Nephron (organoid): ENCODE measurements at regions not wholly inside any gene's neighbourhood (a gene's known extent, or its start where the extent isn't known, plus 50 kb on each side); places are given as distances from the start of the nearest gene placed in this dataset.

Experiments used
- H3K27ac Mint-ChIP-seq, 3 experiments: 2 replicates each; pipeline ENCODE4 v1.8.0; 2020; ENCODE audit warnings: mixed read lengths in 3 of 3, mild to moderate bottlenecking in 2 of 3, moderate library complexity in 1 of 3
- H3K27me3 Mint-ChIP-seq: 2 replicates; pipeline ENCODE4 v1.8.0; 2021; ENCODE audit warnings: low read depth, mild to moderate bottlenecking, moderate library complexity, mixed read lengths
- H3K36me3 Mint-ChIP-seq: 2 replicates; pipeline ENCODE4 v1.8.0; 2020; ENCODE audit warnings: low read depth, mixed read lengths
- H3K4me1 Mint-ChIP-seq: 2 replicates; pipeline ENCODE4 v1.8.0; 2020; ENCODE audit warnings: mixed read lengths
- H3K4me3 Mint-ChIP-seq, 3 experiments: 2 replicates each; pipeline ENCODE4 v1.8.0; 2020; ENCODE audit warnings: mild to moderate bottlenecking in 3 of 3, mixed read lengths in 3 of 3, moderate library complexity in 2 of 3
- H3K9me3 Mint-ChIP-seq: 2 replicates; pipeline ENCODE4 v1.8.0; 2020; ENCODE audit warnings: mixed read lengths
- CTCF ChIP-seq, 3 experiments: fragments of 200-600 bp; sonication (generic); IDR thresholded peaks; one replicate each; pipeline ENCODE4 v1.5.0; 2021; ENCODE audit warnings: antibody characterized with exemption in 3 of 3; ENCODE audit not compliant: unreplicated experiment in 3 of 3

DNA sequence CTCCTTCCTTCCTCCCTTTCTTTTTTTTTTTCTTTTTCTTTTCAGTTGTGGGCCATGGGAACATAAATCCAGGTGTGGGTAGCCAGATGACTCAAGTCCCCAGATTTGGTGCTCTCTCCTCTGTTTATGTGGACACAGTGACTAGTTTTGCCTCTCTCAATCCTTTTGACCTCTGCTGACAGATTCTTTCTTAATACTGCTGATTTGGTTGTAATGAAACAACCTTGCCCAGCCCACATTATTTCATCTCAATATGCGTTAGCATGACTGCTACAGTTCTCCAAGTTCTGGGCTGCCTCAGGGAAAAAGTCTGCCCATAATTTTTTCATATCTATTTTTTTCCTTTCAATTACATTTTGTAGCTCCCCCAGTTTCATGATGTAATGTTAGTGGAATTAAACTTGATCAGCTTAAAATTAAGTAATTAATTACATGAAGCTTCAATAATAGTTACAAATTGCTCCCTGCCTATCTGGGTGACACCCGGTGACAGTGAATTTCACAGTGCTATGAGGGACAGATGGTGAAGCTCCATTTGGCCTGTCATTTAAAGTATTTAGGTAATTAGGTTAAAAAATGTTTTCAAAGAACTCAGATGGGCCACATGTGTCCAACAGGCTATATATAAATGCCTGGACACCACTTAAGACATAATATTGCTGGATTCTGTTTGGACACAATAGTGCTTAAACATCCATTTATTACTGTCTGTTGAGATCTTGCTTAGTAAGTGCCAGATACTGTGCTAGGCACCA is 118.8 kb upstream of the FRY start:
- TF ChIP-seq CTCF (IDR thresholded peaks at IDR 0.05; ENCODE audit: unreplicated experiment in 3 of 3) = no peak
- peaks cover 13% of the 10 kb centered on the region for H3K4me1 Mint-ChIP-seq
- peak overlapping the region in 2 of 3 experiments; percentile 24 to 34 for H3K27ac Mint-ChIP-seq
- H3K36me3 Mint-ChIP-seq = no peaks in the 10 kb centered on the region
- no peaks in the 10 kb centered on the region for H3K9me3 Mint-ChIP-seq
- H3K27me3 Mint-ChIP-seq = peaks cover 3% of the 10 kb centered on the region
- no peak overlapping the region for H3K4me3 Mint-ChIP-seq

GRCh38 chr13:31913459-31913858 is 118.1 kb upstream of the FRY start:
- no peak overlapping the region for H3K4me3 Mint-ChIP-seq
- no peaks in the 10 kb centered on the region for H3K9me3 Mint-ChIP-seq
- peaks cover 3% of the 10 kb centered on the region for H3K27me3 Mint-ChIP-seq
- TF ChIP-seq CTCF (IDR thresholded peaks at IDR 0.05; ENCODE audit: unreplicated experiment in 3 of 3) = no peak
- H3K4me1 Mint-ChIP-seq = peaks cover 13% of the 10 kb centered on the region
- H3K36me3 Mint-ChIP-seq = no peaks in the 10 kb centered on the region
- H3K27ac Mint-ChIP-seq = no peak overlapping the region

DNA sequence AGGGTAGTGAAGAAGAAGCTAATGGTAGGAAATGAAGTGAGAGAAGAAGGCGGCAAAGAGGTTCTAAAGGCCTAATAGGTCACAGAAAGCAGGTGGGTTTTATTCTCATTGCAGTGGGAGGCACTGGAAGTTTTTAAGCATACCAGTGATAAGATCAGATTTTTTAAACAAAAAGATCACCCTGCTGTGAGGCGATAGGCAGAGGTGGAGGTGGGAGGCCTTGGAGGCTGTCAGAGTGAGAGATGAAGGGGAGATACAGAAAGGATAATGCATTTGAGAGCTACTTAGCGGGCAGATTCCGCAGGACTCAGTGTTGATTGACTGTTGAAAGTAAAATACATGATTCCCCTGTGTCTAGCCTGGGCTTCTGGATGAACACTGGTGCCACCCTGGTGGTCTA is 116.7 kb upstream of the FRY start:
- Mint-ChIP-seq H3K27ac (no peak overlapping the region), H3K36me3 (no peaks in the 10 kb centered on the region), H3K27me3 (peaks cover 3% of the 10 kb centered on the region), H3K9me3 (no peaks in the 10 kb centered on the region), H3K4me3 (no peak overlapping the region), H3K4me1 (peaks cover 13% of the 10 kb centered on the region)
- no peak for TF ChIP-seq CTCF (IDR thresholded peaks at IDR 0.05; ENCODE audit: unreplicated experiment in 3 of 3)

DNA sequence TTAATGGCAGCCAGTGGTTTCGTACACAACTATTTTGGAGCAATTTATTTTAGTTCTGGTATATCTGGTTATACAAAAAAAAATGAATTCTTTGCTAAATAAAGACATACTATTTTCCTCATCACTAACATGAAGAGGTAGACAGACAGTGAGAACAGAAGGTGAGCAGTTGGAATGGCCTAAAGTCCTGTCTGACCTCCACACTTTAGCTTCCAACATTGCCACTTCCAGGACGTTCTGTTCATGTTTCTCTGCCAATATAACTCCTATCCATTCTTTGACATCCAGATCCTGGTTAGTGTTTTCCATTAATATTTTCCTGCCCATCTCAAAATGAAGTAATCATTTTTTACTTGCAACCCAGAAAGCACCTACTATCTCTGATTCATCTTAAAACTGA is 112.9 kb upstream of the FRY start:
- no peaks in the 10 kb centered on the region for H3K36me3 Mint-ChIP-seq
- no peak overlapping the region for H3K4me3 Mint-ChIP-seq
- TF ChIP-seq CTCF (IDR thresholded peaks at IDR 0.05; ENCODE audit: unreplicated experiment in 3 of 3) = no peak
- H3K4me1 Mint-ChIP-seq = peaks cover under 1% of the 10 kb centered on the region
- peaks cover under 1% of the 10 kb centered on the region for H3K27me3 Mint-ChIP-seq
- no peak overlapping the region for H3K27ac Mint-ChIP-seq
- H3K9me3 Mint-ChIP-seq = no peaks in the 10 kb centered on the region

DNA sequence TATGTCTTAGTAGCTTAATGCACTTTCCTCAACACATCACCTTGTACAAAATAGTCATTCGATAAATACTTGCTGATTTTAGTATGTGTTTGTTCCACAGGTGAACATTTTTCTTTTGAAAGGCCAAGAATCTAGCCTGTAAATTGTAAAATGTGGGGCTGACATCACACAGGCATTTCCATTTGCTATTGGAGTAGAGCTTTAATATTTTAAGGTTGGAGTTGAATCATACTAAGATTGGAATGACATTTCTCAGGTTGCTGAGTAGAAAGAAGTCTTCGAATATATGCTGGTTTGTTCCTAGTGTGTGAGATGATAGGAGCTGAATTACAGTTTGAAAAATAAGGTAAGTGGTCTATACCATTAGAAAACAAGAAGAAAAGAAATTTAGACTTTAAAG is 112.3 kb upstream of the FRY start:
- no peaks in the 10 kb centered on the region for H3K36me3 Mint-ChIP-seq
- no peaks in the 10 kb centered on the region for H3K4me1 Mint-ChIP-seq
- H3K27me3 Mint-ChIP-seq = no peaks in the 10 kb centered on the region
- no peak overlapping the region for H3K27ac Mint-ChIP-seq
- no peak for TF ChIP-seq CTCF (IDR thresholded peaks at IDR 0.05; ENCODE audit: unreplicated experiment in 3 of 3)
- no peaks in the 10 kb centered on the region for H3K9me3 Mint-ChIP-seq
- H3K4me3 Mint-ChIP-seq = no peak overlapping the region
